ENCODE measurements at regions not wholly inside any gene's neighbourhood (a gene's known extent, or its start where the extent isn't known, plus 50 kb on each side); places are given as distances from the start of the nearest gene placed in this dataset.

GRCh38 chr2:102951249-102951648, 189.4 kb downstream of the TMEM182 start:
- TF ChIP-seq EZH2 (IDR thresholded peaks at IDR 0.05; ENCODE audit: borderline replicate concordance, low read depth, low read length, poor library complexity, severe bottlenecking) (no peak), CTCF (conservative IDR thresholded peaks at IDR 0.05; ENCODE audit: low read depth, low read length) (no peak)
- no TSS peak for BruUV-seq (replicated peaks)
- H3K4me3 ChIP-seq (ENCODE audit: low read depth, low read length, poor library complexity, severe bottlenecking): no peak overlapping the region
- CTCF ChIA-PET: no interaction called here
- H3K27me3 ChIP-seq (replicated peaks; ENCODE audit: insufficient read depth, low read depth, low read length, poor library complexity): no peaks in the 10 kb centered on the region
- intact Hi-C loops (cut with micrococcal nuclease; ENCODE audit: unreplicated experiment): no loop called here
- no peaks in the 10 kb centered on the region for H3K9me3 ChIP-seq (ENCODE audit: low read depth, low read length, poor library complexity, severe bottlenecking)
- DNase-seq (ENCODE audit: low spot score): no peak
- no peaks in the 10 kb centered on the region for H3K4me1 ChIP-seq (ENCODE audit: insufficient read depth, low read length, poor library complexity, severe bottlenecking)
- H3K36me3 ChIP-seq (ENCODE audit: insufficient read depth, low read length, poor library complexity, severe bottlenecking): no peaks in the 10 kb centered on the region
- no peak overlapping the region for H3K27ac ChIP-seq (ENCODE audit: low read depth, low read length, poor library complexity, severe bottlenecking)
- POLR2A ChIA-PET (ENCODE audit: low non-redundant PET): no interaction called here

DNA sequence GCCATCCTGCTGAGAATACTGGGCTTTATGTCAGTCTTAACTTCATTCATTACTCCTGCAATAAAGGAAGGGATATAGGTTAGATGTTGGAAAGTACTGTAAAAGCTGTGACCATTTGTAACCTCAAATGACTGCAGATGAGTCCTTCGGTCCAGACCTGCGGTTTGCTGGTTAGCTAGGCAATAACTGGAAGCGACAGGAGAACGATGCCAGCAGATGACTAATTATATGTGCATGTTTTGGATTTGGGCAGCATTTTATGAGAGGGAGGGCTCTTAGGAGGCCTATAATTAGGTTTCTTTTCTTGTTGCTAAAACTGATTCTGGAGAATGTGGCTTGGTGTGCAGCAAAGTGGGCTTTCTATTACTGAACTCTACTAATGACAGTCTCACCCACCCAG, 205.6 kb downstream of the TMEM182 start:
- H3K27me3 ChIP-seq (replicated peaks; ENCODE audit: insufficient read depth, low read depth, low read length, poor library complexity): no peaks in the 10 kb centered on the region
- H3K36me3 ChIP-seq (ENCODE audit: insufficient read depth, low read length, poor library complexity, severe bottlenecking): no peaks in the 10 kb centered on the region
- H3K4me3 ChIP-seq (ENCODE audit: low read depth, low read length, poor library complexity, severe bottlenecking): no peak overlapping the region
- no peak for DNase-seq (ENCODE audit: low spot score)
- no TSS peak for BruUV-seq (replicated peaks)
- H3K4me1 ChIP-seq (ENCODE audit: insufficient read depth, low read length, poor library complexity, severe bottlenecking): no peaks in the 10 kb centered on the region
- TF ChIP-seq CTCF (conservative IDR thresholded peaks at IDR 0.05; ENCODE audit: low read depth, low read length) (no peak), EZH2 (IDR thresholded peaks at IDR 0.05; ENCODE audit: borderline replicate concordance, low read depth, low read length, poor library complexity, severe bottlenecking) (no peak)
- ChIA-PET POLR2A (ENCODE audit: low non-redundant PET) (no interaction called here), CTCF (no interaction called here)
- H3K27ac ChIP-seq (ENCODE audit: low read depth, low read length, poor library complexity, severe bottlenecking): no peak overlapping the region
- intact Hi-C loops (cut with micrococcal nuclease; ENCODE audit: unreplicated experiment): no loop called here
- no peaks in the 10 kb centered on the region for H3K9me3 ChIP-seq (ENCODE audit: low read depth, low read length, poor library complexity, severe bottlenecking)

GRCh38 chr2:102968375-102968774, 206.5 kb downstream of the TMEM182 start:
- no peak for DNase-seq (ENCODE audit: low spot score)
- no peaks in the 10 kb centered on the region for H3K9me3 ChIP-seq (ENCODE audit: low read depth, low read length, poor library complexity, severe bottlenecking)
- H3K27ac ChIP-seq (ENCODE audit: low read depth, low read length, poor library complexity, severe bottlenecking): no peak overlapping the region
- H3K27me3 ChIP-seq (replicated peaks; ENCODE audit: insufficient read depth, low read depth, low read length, poor library complexity): no peaks in the 10 kb centered on the region
- ChIA-PET POLR2A (ENCODE audit: low non-redundant PET) (no interaction called here), CTCF (no interaction called here)
- no peak overlapping the region for H3K4me3 ChIP-seq (ENCODE audit: low read depth, low read length, poor library complexity, severe bottlenecking)
- no peaks in the 10 kb centered on the region for H3K36me3 ChIP-seq (ENCODE audit: insufficient read depth, low read length, poor library complexity, severe bottlenecking)
- no TSS peak for BruUV-seq (replicated peaks)
- intact Hi-C loops (cut with micrococcal nuclease; ENCODE audit: unreplicated experiment): no loop called here
- no peaks in the 10 kb centered on the region for H3K4me1 ChIP-seq (ENCODE audit: insufficient read depth, low read length, poor library complexity, severe bottlenecking)
- TF ChIP-seq EZH2 (IDR thresholded peaks at IDR 0.05; ENCODE audit: borderline replicate concordance, low read depth, low read length, poor library complexity, severe bottlenecking): no peak
- TF ChIP-seq CTCF (conservative IDR thresholded peaks at IDR 0.05; ENCODE audit: low read depth, low read length): no peak
